ENCODE measurements at regions not wholly inside any gene's neighbourhood (a gene's known extent, or its start where the extent isn't known, plus 50 kb on each side); places are given as distances from the start of the nearest gene placed in this dataset.
A peak's percentile ranks its signal among the peaks of the same experiment; 100 is the strongest.
"Not testable (repeated sequence)": the region's sequence is repeated elsewhere in the genome, so short reads cannot be mapped to it uniquely, and the experiment has no call there.

DNA sequence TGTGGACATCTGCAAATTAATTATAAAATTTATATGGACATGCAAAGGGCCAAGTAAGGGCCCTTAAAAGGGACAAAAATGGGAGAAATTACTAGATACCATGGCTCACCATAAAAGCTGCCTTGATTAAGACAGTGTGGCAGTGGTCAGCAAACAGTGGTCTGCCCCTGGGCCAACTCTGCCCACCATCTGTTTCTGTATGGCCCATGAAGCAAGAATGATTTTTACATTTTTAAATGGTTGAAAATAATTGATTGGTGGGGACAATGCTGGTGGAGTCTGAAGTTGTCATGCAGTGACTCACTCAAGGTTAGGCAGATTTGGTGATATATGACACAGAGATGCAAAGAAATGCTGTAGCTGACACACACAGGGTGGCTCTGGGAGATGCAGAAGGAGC lies 143.2 kb upstream of the PRDM7 start:
- DNase-seq (ENCODE audit: low spot score), result not testable (repeated sequence)

DNA sequence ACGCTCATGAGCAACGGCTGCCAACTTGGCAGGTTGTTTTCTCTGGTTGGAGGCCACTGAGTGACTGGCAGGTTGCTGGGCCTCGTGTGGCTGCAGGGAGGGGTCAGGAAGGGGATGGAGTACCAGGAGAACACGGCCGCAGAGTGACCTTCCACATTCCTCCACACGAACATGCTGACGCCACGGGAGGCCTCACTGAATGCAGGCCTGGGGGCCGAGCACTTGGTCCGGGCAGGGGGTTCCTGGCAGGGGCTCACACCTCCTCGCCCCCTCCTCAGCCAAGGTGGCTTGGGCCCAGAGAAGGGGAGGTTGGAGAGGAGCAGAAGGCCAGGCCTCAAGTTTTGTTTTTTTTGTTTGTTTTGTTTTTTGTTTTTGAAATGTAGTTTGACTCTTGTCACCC lies 98.5 kb upstream of the PRDM7 start:
- DNase-seq (ENCODE audit: low spot score), result not testable (repeated sequence)

DNA sequence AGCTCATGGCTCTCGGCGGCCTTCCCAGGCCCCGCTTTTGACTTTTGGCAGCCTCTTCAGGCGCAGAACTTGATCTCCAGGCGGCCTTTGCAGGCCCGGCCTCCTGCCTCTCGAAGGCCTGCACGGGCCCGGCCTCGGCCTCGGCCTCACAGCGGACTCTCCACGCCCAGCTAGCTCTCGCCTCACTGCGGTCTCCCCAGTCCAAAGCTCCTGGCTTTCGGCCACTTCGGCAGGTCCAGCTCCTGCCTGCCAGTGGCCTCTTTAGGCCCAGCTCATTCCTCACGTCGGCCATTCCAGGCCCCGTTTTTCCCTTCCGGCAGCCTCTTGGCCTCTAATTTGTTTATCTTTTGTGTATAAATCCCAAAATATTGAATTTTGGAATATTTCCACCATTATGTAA lies 94.5 kb upstream of the PRDM7 start:
- not testable (repeated sequence) for DNase-seq (ENCODE audit: low spot score)

DNA sequence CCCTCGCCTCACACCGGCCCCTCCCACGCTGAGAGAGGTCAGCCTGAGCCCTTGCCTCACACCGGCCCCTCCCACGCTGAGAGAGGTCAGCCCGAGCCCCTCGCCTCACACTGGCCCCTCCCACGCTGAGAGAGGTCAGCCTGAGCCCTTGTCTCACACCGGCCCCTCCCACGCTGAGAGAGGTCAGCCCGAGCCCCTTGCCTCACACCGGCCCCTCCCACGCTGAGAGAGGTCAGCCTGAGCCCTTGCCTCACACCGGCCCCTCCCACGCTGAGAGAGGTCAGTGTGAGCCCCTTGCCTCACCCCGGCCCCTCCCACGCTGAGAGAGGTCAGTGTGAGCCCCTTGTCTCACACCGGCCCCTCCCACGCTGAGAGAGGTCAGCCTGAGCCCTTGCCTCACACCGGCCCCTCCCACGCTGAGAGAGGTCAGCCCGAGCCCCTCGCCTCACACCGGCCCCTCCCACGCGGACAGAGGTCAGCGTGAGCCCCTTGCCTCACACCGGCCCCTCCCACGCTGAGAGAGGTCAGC lies 92.1 kb upstream of the PRDM7 start:
- not testable (repeated sequence) for DNase-seq (ENCODE audit: low spot score)

DNA sequence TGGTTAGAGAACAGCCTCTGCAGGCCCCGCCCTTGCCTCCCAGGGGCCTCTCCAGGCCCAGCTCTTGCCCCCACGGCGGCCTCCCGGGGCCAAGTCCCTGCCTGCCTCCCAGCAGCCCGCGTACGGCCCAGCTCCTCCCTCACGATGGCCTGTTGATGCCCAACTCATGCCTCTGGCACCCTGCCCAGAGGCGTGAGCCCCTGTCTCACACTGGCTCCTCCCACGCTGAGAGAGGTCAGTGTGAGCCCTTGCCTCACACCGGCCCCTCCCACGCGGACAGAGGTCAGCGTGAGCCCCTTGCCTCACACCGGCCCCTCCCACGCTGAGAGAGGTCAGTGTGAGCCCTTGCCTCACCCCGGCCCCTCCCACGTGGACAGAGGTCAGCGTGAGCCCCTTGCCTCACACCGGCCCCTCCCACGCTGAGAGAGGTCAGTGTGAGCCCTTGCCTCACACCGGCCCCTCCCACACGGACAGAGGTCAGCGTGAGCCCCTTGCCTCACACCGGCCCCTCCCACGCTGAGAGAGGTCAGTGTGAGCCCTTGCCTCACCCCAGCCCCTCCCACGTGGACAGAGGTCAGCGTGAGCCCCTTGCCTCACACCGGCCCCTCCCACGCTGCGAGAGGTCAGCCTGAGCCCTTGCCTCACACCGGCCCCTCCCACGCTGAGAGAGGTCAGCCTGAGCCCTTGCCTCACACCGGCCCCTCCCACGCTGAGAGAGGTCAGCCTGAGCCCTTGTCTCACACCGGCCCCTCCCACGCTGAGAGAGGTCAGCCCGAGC lies 91.4 kb upstream of the PRDM7 start:
- peak; percentile 4 for DNase-seq (ENCODE audit: low spot score)

DNA sequence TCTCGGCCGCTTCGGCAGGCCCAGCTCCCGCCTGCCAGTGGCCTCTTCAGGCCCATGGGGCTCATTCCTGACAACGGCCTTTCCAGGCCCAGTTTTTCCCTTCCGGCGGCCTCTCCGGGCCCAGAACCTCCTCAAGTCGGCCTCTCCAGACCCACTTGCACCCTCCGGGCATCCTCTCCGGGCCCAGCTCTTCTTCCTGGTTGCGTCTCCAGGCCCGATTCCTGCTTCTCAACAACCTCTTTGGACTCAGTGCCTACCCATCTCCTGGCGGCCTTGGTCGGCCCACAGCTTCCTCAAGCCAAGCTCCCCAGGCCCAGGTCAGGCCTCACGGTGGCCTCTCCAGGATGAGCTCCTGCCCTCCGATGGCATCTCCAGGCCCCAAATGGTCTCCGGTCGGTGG lies 90.6 kb upstream of the PRDM7 start:
- not testable (repeated sequence) for DNase-seq (ENCODE audit: low spot score)

DNA sequence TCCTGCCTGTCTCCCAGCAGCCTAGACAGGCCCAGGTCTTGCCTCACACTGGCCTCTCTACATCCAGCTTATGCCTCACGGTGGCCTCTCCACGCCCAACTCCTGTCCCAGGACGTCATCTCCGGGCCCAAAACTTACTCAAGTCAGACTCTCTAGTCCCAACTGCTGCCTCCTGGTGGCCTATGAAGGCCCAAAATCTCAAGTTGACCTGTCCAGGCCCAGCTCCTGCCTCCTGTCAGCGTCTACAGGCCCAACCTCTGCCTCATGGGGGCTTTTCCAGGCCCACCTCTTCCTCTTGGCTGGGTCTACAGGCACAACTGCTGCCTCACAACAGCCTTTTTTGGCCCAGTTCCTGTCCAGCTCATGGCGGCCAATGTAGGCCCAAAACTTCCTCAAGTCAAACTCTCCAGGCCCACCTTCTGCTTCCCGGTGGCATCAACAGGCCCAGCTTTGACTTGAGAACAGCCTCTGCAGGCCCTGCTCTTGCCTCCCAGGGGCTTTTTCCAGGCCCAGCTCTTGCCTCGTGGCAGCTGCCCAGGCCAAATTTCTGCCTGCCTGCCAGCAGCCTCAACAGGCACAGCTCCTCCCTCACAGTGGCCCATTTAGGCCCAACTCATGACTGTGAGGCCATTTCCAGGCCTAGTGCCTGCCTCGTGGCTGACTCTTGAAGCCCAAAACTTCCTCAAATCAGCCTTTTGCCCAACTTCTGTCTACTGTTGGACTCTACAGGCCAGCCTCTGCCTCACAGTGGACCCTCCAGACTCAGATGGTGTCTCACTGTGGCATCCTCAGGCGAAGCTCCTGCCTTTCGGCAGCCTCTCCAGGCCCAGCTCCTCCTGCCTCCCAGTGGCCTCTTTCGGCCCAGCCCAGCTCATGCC lies 89.8 kb upstream of the PRDM7 start:
- not testable (repeated sequence) for DNase-seq (ENCODE audit: low spot score)

DNA sequence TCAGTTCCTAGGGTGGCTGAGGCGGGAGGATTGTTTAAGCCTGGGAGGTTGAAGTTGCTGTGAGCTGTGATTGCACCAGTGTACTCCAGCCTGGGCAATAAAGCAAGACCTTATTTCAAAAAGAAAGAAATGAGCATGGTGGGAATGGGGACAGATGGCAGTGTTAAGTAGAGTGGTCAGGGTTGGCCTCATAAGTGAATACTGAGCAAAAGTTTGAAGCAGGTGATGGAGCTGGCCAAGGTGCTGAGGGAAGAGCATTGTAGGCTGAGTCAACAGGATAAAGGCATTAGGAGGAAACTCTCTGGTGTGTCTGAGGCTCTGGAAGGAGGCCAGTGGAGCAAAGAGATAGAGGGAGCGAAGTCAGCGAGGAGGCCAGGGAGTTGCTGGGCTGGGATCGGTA lies 73.9 kb upstream of the PRDM7 start:
- DNase-seq (ENCODE audit: low spot score), result not testable (repeated sequence)
